HUES6 (cell line): ENCODE measurements at regions not wholly inside any gene's neighbourhood (a gene's known extent, or its start where the extent isn't known, plus 50 kb on each side); places are given as distances from the start of the nearest gene placed in this dataset.

ENCODE experiments used
- H3K27ac ChIP-seq: 2 replicates; pipeline ENCODE4 v1.7.0; 2013; ENCODE audit warnings: low read depth, mild to moderate bottlenecking, low read length, inconsistent platforms
- H3K27me3 ChIP-seq: 2 replicates; pipeline ENCODE4 v1.6.1; 2013; ENCODE audit warnings: low read length; ENCODE audit not compliant: control insufficient read depth, insufficient read depth
- H3K36me3 ChIP-seq: 2 replicates; pipeline ENCODE4 v1.6.1; 2013; ENCODE audit warnings: low read length; ENCODE audit not compliant: control insufficient read depth, insufficient read depth
- H3K4me1 ChIP-seq: 2 replicates; pipeline ENCODE4 v1.6.1; 2013; ENCODE audit warnings: low read length; ENCODE audit not compliant: control insufficient read depth, insufficient read depth
- H3K4me3 ChIP-seq: 2 replicates; pipeline ENCODE4 v1.5.1; 2013; ENCODE audit warnings: low read depth, low read length
- H3K9ac ChIP-seq: one replicate; pipeline ENCODE4 v1.6.1; 2013; ENCODE audit warnings: mild to moderate bottlenecking, low read length
- H3K9me3 ChIP-seq: 2 replicates; pipeline ENCODE4 v1.6.1; 2013; ENCODE audit warnings: low read depth, low read length; ENCODE audit not compliant: control insufficient read depth, insufficient read depth

- H3K36me3 ChIP-seq: no peaks in the 10 kb centered on the region
- peaks cover 2% of the 10 kb centered on the region for H3K4me1 ChIP-seq
- H3K27me3 ChIP-seq: no peaks in the 10 kb centered on the region
- H3K9me3 ChIP-seq: no peaks in the 10 kb centered on the region
- H3K27ac ChIP-seq: no peak overlapping the region
- no peak overlapping the region for H3K4me3 ChIP-seq
- no peak overlapping the region for H3K9ac ChIP-seq
Observed at GRCh38 chr15:47972738-47973137, 148.1 kb upstream of the SLC24A5 start.

- Histone ChIP-seq H3K9ac (no peak overlapping the region), H3K4me3 (no peak overlapping the region), H3K27me3 (no peaks in the 10 kb centered on the region), H3K9me3 (no peaks in the 10 kb centered on the region), H3K36me3 (no peaks in the 10 kb centered on the region), H3K4me1 (peaks cover 2% of the 10 kb centered on the region; the same call in 1 of the 2 replicates), H3K27ac (no peak overlapping the region)
Observed at GRCh38 chr15:47974724-47975123, 146.1 kb upstream of the SLC24A5 start.

GRCh38 chr15:47975427-47975826, 145.4 kb upstream of the SLC24A5 start:
- H3K27ac ChIP-seq: no peak overlapping the region
- H3K27me3 ChIP-seq: no peaks in the 10 kb centered on the region
- no peaks in the 10 kb centered on the region for H3K36me3 ChIP-seq
- H3K4me1 ChIP-seq: peaks cover 2% of the 10 kb centered on the region; the same call in 1 of the 2 replicates
- no peak overlapping the region for H3K9ac ChIP-seq
- H3K9me3 ChIP-seq: no peaks in the 10 kb centered on the region
- H3K4me3 ChIP-seq: no peak overlapping the region

- Histone ChIP-seq H3K27me3 (no peaks in the 10 kb centered on the region), H3K4me1 (no peaks in the 10 kb centered on the region), H3K9me3 (no peaks in the 10 kb centered on the region), H3K9ac (no peak overlapping the region), H3K27ac (no peak overlapping the region), H3K4me3 (no peak overlapping the region), H3K36me3 (no peaks in the 10 kb centered on the region)
Observed at GRCh38 chr15:47983533-47983932, 137.3 kb upstream of the SLC24A5 start.

- Histone ChIP-seq H3K9me3 (no peaks in the 10 kb centered on the region), H3K4me3 (no peak overlapping the region), H3K9ac (no peak overlapping the region), H3K36me3 (no peaks in the 10 kb centered on the region), H3K27me3 (no peaks in the 10 kb centered on the region), H3K4me1 (no peaks in the 10 kb centered on the region), H3K27ac (no peak overlapping the region)
Observed at GRCh38 chr15:47985568-47985967, 135.2 kb upstream of the SLC24A5 start.

- Histone ChIP-seq H3K27me3 (no peaks in the 10 kb centered on the region), H3K4me3 (no peak overlapping the region), H3K9me3 (no peaks in the 10 kb centered on the region), H3K9ac (no peak overlapping the region), H3K36me3 (no peaks in the 10 kb centered on the region), H3K4me1 (no peaks in the 10 kb centered on the region), H3K27ac (no peak overlapping the region)
Observed at GRCh38 chr15:47987461-47987860, 133.3 kb upstream of the SLC24A5 start.

GRCh38 chr15:47987908-47988532, 132.8 kb upstream of the SLC24A5 start:
- Histone ChIP-seq H3K4me1 (no peaks in the 10 kb centered on the region), H3K27ac (no peak overlapping the region), H3K9ac (no peak overlapping the region), H3K9me3 (no peaks in the 10 kb centered on the region), H3K36me3 (no peaks in the 10 kb centered on the region), H3K27me3 (no peaks in the 10 kb centered on the region), H3K4me3 (no peak overlapping the region)

GRCh38 chr15:47988564-47988963, 132.2 kb upstream of the SLC24A5 start:
- H3K4me3 ChIP-seq: no peak overlapping the region
- H3K4me1 ChIP-seq: no peaks in the 10 kb centered on the region
- H3K9me3 ChIP-seq: no peaks in the 10 kb centered on the region
- H3K9ac ChIP-seq: no peak overlapping the region
- no peak overlapping the region for H3K27ac ChIP-seq
- no peaks in the 10 kb centered on the region for H3K27me3 ChIP-seq
- no peaks in the 10 kb centered on the region for H3K36me3 ChIP-seq

- H3K27me3 ChIP-seq: no peaks in the 10 kb centered on the region
- H3K9me3 ChIP-seq: no peaks in the 10 kb centered on the region
- H3K36me3 ChIP-seq: no peaks in the 10 kb centered on the region
- H3K4me3 ChIP-seq: no peak overlapping the region
- H3K27ac ChIP-seq: no peak overlapping the region
- no peak overlapping the region for H3K9ac ChIP-seq
- H3K4me1 ChIP-seq: no peaks in the 10 kb centered on the region
Observed at GRCh38 chr15:47990821-47991220, 130.0 kb upstream of the SLC24A5 start.

- H3K36me3 ChIP-seq: no peaks in the 10 kb centered on the region
- H3K27me3 ChIP-seq: no peaks in the 10 kb centered on the region
- no peak overlapping the region for H3K4me3 ChIP-seq
- no peaks in the 10 kb centered on the region for H3K4me1 ChIP-seq
- no peaks in the 10 kb centered on the region for H3K9me3 ChIP-seq
- H3K27ac ChIP-seq: no peak overlapping the region
- no peak overlapping the region for H3K9ac ChIP-seq
Observed at GRCh38 chr15:47991357-47991756, 129.4 kb upstream of the SLC24A5 start.

- Histone ChIP-seq H3K27ac (no peak overlapping the region), H3K27me3 (no peaks in the 10 kb centered on the region), H3K9me3 (0 out of 2 replicates have a peak, but pooled peaks cover 2% of the 10 kb centered on the region), H3K4me3 (no peak overlapping the region), H3K4me1 (no peaks in the 10 kb centered on the region), H3K36me3 (no peaks in the 10 kb centered on the region), H3K9ac (no peak overlapping the region)
Observed at GRCh38 chr15:47993051-47993450, 127.7 kb upstream of the SLC24A5 start.
